Medulla oblongata (tissue), 1 donor: ENCODE measurements at regions not wholly inside any gene's neighbourhood (a gene's known extent, or its start where the extent isn't known, plus 50 kb on each side); places are given as distances from the start of the nearest gene placed in this dataset.
"Not testable (repeated sequence)": the region's sequence is repeated elsewhere in the genome, so short reads cannot be mapped to it uniquely, and the experiment has no call there.

Experiments
- DNase-seq: peaks from one replicate; pipeline ENCODE4 v3.0.0-alpha.2; 2015; ENCODE audit errors: extremely low spot score

DNA sequence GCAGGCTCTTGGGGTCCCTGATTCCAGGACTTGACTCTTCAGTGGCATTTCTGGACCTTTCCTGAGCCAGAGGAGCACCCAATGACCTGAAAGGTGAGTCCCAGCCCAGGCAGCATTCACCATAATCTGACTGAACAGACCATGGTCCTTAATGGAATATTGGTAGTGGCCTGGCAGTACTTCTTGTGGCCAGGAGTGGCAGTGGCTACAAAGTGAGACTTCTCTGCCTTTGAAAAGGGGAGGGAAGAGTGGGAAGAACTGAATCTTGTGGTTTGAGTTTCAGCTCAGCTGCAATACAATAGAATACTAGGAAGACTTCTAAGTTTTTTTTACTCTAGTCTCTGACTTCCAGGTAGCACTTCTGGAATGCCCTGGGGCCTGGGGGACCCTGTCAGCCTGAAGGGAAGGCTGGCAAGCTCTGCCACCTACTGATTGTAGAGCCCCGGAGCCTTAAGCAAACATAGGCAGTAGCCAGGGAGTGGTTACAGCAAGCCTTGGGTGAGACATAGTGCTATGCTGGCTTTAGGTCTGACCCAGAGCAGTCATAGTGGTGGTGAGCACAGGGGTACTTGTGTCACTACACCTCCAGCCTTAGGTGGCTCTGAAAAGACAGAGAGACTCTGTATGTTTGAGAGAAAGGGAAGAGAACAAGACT, 674.2 kb upstream of the MANEA start:
- no peak for DNase-seq

DNA sequence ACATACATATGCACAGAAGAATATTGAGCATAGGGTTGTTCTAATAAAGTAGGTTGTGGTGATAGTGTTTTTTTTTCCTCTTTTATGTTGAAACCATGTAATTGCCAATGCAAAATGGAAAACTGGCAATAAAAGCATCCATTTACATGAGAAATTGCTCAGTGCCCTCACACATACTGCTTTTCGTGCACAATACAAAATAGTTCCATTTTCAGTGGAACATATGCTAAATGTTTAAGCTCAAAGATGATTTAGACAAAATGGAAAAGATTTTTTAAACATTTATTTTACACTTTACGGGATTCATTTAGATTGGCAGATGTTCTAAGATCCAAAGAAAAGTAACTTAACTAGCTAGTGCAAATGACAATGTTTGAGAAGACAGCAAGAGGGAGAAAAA, 678.1 kb upstream of the MANEA start:
- DNase-seq: no peak

DNA sequence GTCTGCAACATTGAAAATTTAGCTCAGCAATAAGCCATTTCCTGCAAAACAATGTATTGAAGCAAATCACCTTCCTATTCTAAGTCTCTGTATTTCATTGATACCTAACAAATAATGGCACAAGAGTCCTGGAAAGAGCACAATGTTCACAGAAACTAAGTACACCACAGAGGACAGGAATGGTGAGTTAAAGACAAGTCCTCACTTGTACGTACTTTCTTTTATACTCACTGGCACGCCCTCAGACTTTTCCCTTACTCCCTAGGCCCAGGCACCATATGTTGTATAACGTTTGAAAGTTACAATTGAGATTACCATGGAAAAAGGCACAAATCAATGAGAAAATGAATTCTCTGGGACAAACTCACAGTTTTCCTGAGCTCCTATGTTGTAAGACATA, 683.0 kb upstream of the MANEA start:
- no peak for DNase-seq

DNA sequence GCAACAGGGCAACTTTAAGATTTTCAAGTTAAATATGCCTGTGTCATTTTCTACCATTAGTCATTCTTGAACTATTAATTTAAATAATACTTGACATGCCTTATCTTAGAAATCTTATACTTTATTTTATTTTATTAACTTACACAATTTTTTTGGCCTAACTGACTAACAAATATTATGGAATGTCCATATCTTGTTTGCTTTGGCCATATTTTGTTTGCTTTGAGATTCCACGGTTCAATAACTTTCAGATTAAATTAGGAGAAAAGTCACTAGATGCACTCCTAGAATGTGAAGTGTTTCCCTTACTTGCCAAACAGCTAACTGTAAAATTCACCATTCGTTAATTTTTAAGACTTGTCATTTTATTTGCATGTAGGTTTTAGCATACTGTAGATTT, 684.0 kb upstream of the MANEA start:
- DNase-seq: no peak

DNA sequence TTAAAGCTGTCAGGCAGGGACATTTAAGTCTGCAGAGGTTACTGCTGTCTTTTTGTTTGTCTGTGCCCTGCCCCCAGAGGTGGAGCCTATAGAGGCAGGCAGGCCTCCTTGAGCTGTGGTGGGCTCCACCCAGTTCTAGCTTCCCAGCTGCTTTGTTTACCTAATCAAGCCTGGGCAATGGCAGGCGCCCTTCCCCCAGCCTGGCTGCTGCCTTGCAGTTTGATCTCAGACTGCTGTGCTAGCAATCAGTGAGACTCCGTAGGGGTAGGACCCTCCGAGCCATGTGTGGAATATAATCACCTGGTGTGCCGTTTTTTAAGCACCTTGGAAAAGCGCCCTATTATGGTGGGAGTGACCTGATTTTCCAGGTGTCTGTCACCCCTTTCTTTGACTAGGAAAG, 703.5 kb upstream of the MANEA start:
- DNase-seq: not testable (repeated sequence)

DNA sequence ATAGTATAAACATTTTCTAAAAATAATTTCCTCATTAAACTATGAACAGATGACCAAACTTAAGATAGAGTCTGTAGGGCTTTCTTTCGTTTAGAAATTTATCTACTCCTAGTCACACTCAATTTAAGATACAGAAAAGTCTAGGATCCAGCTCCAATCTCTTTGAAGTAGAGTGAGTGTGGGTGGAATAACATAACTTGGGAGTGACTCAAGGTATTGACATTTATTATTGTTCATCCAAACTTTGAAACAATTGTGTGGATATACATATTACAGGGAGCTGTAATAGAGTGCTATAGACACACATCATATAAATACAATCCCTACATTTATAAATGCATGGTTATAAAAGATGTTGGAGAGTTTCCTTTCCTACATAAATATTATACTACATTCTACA, 715.2 kb upstream of the MANEA start:
- DNase-seq: no peak

DNA sequence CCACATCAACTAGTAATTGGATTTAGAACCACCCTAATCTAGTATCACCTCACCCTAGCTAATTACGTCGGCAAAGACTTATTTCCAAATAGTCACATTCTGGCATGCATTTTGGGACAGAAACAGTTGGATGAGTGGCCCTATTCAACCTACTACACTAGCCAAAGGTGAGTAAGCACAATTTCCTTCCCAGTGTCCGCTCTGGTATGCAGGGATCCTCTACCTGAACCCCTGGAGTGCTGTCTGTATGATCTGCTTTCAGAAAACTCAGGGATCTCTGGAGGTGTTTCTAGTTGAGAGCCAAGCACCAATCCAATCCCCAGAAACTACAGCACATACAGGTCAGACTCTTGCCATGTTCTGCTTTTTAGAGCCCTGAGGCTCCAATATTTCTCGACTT, 717.4 kb upstream of the MANEA start:
- DNase-seq: no peak

DNA sequence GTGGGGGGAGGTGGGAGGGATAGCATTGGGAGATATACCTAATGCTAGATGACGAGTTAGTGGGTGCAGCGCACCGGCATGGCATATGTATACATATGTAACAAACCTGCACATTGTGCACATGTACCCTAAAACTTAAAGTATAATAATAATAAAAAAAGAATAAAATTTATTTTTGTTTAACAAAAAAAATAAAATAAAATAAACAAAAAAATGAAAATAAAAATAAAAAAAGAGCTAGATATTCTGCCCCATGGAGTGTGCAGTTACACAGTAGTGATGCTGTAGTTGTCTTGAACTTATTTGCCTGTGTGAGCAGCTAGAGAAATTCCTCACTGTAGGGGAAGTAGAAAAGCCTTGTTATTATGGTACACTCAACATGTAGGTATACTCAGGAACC, 720.3 kb upstream of the MANEA start:
- DNase-seq: not testable (repeated sequence)

DNA sequence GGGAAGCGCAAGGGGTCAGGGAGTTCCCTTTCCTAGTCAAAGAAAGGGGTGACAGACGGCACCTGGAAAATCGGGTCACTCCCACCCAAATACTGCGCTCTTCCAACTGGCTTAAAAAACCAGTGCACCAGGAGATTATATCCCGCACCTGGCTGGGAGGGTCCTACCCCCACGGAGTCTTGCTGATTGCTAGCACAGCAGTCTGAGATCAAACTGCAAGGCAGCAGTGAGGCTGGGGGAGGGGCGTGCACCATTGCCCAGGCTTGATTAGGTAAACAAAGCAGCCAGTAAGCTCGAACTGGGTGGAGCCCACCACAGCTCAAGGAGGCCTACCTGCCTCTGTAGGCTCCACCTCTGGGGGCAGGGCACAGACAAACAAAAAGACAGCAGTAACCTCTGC, 726.0 kb upstream of the MANEA start:
- not testable (repeated sequence) for DNase-seq

DNA sequence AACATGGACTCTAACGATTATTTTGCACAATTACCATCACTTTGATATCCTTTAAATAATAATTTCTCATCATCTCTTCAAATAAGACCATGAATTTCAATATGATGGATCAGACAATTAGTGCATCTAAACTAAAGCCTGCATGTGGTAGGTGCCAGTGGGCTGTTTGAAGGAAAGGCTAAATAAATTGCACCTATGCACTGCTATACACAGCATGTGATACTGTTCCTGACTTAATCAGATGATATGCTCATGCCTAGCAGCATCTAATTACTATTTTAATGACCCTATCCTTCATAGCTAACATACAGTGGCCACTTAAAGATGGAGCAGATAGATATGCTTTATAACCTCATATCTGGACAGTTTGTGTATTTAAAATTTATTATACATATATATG, 731.6 kb upstream of the MANEA start:
- no peak for DNase-seq

DNA sequence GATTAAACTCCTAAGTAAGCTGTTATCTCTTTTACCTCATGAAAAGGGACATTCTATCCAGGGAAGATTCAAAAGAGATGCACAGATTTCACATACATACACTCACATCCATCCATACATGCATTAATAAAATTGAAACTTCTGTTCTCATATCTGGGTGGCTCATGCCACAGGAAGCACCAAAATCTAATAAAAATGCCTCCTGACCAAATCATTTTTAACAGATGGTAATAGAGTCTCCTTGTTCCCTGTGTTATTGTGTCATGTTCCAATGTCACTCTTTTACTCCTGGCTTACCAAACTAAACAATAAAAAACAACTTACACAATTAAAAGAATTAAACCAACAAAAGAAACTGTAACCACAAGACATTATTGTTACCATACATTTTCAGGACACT, 742.1 kb upstream of the MANEA start:
- DNase-seq: no peak

DNA sequence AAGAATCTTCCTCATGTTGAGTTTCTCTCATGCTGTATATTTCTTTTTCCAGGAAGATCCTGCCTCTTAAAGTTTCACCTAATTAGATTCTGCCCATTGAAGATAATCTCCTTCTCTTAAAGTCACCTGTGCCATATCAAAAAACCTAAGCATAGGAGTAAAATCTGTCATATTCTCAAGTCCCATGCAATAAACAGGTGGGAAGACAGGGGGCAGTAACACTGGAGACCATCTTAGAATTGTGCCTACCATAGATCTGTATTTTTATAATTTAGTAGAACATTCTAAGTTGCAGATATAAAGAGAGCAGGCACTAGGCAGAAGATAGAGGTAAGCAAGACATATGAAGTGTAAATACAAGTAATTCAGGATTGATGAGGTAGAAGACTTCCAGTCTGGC, 763.5 kb upstream of the MANEA start:
- no peak for DNase-seq

DNA sequence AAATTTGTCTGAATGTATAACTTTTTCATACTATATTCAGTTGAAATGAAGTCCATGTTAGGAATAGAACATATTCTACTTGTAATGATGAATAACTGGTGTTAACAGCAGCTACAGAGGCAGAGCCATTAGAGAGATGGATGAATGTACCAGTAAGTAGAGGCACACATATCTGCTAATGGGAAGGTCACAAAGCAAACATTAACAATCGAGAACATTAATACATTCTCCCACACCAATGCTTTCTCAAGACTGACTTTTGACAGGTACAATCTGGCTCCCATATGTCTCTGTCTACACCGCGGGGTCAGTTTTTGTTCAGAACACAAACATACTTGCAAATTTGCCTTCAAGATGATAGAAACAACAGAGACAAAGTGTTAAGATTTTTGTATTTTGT, 776.0 kb upstream of the MANEA start:
- no peak for DNase-seq

DNA sequence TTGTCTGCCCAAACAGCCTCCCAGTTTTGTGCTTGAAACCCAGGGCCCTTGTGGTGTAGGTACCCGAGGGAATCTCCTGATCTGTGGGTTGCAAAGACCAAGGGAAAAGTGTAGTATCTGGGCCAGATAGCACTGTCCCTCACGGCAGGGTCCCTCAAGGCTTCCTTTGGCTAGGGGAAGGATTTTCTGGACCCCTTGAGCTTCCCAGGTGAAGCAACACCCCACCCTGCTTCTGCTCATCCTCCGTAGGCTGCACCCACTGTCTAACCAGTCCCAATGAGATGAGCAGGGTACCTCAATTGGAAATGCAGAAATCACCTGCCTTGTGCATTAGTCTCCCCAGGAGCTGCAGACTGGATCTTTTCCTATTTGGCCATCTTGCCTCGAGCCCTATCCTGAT, 791.8 kb upstream of the MANEA start:
- DNase-seq: no peak

DNA sequence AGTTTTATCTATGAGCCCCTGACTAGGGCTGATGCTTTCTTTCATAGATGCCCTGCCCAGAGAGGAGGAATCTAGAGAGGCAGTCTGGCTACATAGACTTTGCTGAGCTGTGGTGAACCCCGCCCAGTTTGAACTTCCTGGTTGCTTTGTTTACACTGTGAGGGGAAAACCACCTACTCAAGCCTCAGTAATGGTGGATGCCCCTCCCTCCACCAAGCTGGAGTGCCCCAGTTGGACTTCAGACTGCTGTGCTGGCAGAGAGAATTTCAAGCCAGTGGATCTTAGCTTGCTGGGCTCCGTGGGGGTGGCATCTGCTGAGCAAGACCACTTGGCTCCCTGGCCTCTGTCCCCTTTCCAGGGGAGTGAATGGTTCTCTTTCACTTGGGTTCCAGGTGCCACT, 792.3 kb upstream of the MANEA start:
- not testable (repeated sequence) for DNase-seq

DNA sequence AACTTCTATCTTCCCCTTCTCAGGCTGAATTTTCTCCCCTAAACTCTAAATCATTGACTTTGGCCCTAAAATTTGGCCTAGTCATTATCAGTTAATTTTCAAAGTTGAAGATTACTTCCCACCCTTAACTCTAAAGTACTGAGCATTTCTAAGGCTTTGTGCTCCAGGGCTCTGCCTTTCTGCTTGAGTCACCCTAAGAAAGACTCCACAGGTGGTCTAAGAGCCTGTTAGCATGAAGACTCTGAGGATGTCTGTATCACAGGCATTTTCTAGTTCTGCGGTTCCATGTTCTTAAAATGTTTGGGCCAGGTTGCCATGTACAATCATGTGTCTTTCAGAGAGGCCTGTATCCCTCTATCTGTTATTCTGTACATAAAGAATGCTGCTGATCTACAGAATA, 808.1 kb upstream of the MANEA start:
- DNase-seq: no peak

DNA sequence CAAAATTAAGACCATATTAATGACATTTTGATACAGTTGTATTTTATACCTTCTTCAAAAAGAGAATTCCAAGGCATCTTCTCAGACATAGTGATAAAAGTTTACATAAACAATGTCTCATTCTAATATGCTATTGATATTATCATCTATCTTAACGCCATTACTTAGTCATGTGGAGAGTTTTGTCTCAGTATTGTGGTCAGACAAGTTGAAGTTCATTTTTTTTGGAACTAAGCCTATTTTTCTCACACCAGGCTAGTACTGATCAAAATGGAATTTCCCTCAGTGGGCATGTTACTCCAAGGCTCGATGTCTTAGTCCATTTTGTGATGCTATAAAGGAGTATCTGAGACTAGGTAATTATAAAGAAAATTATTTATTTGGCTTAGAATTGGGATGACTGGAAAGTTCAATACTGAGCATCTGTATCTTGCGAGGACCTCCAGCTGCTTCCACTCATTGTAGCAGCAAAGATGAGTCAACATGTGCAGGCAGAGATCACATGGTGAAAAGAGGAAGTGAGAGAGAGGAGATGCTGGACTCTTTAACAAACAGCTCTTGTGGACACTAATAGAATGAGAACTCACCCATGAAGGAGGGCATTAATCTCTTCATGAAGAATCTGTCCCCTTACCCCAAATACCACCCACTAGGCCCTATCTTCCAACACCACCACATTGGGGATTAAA, 825.5 kb upstream of the MANEA start:
- no peak for DNase-seq

DNA sequence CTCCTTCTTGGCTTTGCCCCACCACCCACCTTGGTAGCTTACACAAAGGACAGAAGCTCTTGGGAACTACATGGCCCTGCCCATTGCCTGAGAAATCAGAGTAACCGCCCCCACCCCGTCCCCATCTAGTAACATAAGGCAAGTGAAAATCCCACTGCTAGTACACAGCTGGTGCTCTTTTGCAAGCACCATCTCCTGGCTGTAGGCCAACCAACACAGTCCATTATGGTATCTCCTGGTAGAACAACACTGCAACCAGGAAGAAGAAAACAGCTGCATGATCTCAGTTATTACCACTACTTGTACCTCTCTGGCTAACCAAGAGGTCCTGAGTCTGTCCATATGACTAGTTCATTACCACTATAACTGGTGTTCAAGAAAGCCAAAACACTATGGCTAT, 841.1 kb upstream of the MANEA start:
- DNase-seq: no peak

DNA sequence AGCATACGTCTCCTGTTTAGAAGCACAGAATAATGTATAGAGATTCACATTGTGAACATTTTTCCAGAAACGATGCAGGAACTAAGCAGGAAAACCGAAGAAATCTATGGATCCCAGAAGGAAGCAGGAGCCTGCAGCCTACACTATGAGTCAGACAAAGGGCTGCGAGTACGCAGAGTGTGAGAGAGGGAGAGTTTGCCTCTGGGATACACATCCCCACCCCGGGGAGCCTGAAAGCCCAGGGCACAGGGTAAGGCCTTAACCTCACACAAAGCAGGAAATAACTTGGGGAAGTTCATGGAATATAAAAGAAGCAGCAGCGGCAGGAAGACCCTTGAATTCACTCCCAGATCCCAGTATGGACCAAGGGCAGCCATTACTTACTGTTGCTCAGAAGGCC, 842.1 kb upstream of the MANEA start:
- no peak for DNase-seq

DNA sequence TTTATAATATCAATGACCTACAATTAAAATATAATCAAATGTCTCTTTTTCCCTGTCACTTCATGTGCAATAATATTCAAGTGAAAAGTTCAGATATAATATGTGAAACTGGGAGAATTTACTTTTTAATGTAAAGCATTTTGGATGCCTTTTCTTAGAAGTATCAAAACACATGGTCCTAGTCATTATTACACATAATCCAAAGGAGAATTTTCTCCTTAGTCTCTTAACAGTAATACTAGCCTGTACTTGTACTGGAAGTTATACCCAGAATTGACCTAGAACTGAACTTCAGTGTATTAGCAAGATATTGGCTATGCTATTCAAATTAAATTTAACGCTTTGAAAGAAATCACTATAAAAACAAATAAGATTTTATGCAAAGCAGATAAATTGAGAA, 842.6 kb upstream of the MANEA start:
- no peak for DNase-seq

DNA sequence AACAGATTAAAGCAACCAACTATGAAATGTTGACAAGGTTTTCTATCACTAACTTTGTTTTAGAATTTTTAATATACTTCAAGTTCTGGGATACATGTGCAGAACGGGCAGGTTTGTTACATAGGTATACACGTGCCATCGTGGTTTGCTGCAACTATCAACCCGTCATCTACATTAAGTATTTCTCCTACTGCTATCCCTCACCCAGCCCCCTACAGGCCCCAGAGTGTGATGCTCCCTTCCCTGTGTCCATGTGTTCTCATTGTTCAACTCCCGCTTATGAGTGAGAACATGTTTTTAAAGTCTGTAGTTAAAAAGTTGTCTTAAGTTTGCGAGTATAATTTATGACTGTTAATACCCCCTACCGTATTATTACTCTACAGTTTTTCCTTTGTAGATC, 844.3 kb upstream of the MANEA start:
- DNase-seq: no peak

DNA sequence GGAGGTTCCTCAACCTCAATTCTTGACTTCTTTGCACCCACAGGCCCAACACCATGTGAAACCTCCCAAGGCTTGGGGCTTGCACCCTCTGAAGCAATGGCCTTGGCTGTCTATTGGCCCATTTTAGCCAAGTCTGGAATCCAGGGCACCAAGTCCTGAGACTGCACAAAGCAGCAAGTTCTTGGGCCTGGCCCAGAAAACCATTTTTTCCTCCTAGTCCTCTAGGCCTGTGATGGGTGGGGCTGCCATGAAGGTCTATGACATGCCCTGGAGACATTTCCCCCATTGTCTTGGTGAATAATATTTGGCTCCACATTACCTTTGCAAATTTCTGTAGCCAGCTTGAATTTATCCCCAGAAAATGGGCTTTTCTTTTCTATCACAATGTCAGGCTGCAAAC, 849.6 kb upstream of the MANEA start:
- no peak for DNase-seq

DNA sequence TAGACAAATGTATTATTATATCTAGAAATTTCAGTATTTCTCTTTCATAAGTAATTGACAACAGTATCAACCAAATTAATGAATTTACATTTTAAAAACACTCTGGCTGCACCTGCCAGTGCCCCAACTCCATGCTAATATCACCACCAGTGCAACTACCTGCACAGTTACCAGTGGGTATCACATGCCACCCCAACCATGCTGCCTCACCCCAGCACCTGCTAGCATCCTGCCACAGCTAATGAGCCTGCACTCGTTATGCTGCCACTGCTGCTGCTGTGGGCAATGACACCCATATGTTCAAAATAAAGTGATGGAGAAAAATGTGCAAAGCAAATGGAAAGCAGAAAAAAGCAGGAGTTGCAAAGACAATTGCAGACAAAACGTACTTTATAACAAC, 855.9 kb upstream of the MANEA start:
- no peak for DNase-seq

DNA sequence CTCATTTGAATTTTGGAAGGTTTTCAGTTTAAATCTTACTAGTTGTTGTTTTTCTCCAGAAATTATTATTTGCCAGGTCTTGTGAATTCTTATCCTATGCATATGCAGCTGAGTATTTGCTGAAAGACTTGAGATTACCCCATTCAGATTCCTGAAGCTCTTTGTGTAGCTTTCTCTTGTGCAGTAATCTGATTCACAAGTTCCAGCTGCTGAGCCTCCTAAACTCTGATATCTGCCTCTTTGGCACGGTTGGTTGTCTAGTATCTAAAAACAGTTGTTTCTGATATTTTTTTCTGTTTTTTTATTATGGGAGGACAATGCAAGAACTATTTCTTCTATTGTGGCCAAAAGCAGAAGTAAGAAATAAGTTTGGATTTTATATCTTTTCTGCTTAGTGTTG, 863.9 kb upstream of the MANEA start:
- DNase-seq: no peak
